Hepatocyte (in vitro differentiated cells): ENCODE measurements at regions not wholly inside any gene's neighbourhood (a gene's known extent, or its start where the extent isn't known, plus 50 kb on each side); places are given as distances from the start of the nearest gene placed in this dataset.

ENCODE experiments used
- CTCF ChIP-seq: fragments of 200-600 bp; sonication (generic); IDR thresholded peaks from 2 replicates; pipeline ENCODE4 v1.5.1; 2016; ENCODE audit warnings: antibody characterized with exemption, mild to moderate bottlenecking; ENCODE audit not compliant: poor library complexity
- EZH2 ChIP-seq: fragments of 200-600 bp; sonication (generic); IDR thresholded peaks from 2 replicates; pipeline ENCODE4 v1.6.1; 2016; ENCODE audit warnings: antibody characterized with exemption, mild to moderate bottlenecking, borderline replicate concordance
- EZH2phosphoT487 ChIP-seq: fragments of 200-600 bp; sonication (generic); IDR thresholded peaks from one replicate; pipeline ENCODE4 v1.6.1; 2018; ENCODE audit warnings: antibody characterized with exemption, mild to moderate bottlenecking, low read depth, moderate library complexity; ENCODE audit not compliant: unreplicated experiment, severe bottlenecking

GRCh38 chr3:182413682-182414081, 379.6 kb upstream of the ATP11B start:
- no peak for TF ChIP-seq CTCF
- no peak for TF ChIP-seq EZH2
- TF ChIP-seq EZH2phosphoT487, result no peak
